Posterior cingulate gyrus (tissue), 11 donors: ENCODE measurements at regions not wholly inside any gene's neighbourhood (a gene's known extent, or its start where the extent isn't known, plus 50 kb on each side); places are given as distances from the start of the nearest gene placed in this dataset.
"Not testable (repeated sequence)": the region's sequence is repeated elsewhere in the genome, so short reads cannot be mapped to it uniquely, and the experiment has no call there.

Experiments
- DNase-seq, 10 donors: peaks; one replicate each; pipeline versions ENCODE4 v3.0.0 to v3.0.0-alpha.2; 2020 to 2021; ENCODE audit warnings: mixed read lengths in 3 of 10
- intact Hi-C: fragments of 100-400 bp; cut with DNase I; formaldehyde crosslinking; loops from one replicate; pipeline ENCODE4 v1.15.1; 2023

DNA sequence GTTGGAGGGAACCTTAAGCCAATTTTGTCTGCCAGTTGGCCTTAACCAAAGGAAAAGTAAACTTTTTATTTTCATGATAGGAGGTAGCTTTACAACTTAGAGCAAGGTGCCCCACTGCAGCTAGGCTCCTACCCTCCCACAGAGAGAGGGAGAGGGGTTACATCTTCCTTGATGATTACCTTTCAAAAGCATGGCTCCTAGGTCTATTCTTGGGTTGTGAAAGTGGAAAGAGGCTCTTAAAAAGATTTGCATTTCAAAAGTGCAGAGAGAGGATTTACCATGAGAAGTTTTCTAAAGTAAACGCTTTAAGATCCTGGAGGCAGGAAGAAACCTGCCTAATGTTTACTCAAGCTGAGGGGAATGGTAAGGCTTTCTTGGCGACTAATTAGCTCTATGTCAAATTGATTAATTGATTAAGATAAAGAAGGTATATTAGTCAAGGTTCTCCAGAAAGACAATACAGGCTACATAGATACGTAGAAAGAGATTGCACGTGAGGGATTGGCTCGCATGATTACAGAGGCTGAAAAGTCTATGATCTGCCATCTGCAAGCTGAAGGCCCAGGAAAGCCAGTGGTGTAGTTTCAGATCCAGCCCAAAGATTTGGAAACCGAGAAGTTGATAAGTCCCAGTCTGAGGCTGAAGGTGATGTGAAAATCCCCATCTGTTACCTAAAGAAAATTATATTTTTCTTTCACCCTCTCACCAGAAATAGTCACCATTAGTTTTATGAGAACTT is 333.8 kb upstream of the CTNND2 start:
- intact Hi-C loops: no loop called here
- no peak for DNase-seq

DNA sequence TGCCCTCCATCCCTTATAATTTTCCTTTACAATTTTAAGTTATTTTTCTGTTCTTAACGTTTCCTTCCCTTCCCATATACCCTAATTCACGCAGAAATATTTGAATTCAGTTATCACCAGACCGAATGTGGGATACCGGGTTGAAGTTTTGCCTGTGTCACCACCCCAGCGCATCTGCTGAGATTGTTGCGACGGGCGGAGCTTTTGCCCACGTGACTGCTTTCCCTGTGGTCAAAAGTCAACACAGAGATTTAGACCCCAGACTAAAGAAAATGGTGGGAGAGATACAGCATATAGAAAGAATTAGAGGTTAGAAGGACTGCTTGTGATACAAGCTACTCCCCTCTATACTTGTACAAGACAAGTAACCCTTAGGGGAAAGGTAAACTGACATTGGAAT is 326.4 kb upstream of the CTNND2 start:
- intact Hi-C loops: no loop called here
- peak in 2 of 10 donors; percentile 31 to 57 for DNase-seq

DNA sequence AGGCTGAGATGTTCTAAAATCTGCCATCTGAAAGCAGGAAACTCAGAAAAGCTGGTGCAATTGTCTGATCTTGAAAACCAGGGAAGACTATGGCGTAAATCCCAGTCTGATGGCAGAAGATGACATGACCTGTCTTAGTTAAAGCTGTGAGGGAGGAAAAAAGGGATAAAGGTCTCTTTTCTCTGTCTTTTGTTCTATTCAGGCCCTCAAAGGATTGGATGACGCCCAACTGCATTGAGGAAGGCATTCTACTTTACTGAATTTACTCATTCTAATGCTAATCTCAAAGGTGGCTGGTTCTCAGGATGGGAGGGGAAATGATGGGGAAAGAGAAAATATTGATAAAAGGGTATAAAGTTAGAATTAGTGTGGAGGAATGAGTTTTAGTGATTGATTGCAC is 312.8 kb upstream of the CTNND2 start:
- no peak for DNase-seq
- intact Hi-C loops: no loop called here

DNA sequence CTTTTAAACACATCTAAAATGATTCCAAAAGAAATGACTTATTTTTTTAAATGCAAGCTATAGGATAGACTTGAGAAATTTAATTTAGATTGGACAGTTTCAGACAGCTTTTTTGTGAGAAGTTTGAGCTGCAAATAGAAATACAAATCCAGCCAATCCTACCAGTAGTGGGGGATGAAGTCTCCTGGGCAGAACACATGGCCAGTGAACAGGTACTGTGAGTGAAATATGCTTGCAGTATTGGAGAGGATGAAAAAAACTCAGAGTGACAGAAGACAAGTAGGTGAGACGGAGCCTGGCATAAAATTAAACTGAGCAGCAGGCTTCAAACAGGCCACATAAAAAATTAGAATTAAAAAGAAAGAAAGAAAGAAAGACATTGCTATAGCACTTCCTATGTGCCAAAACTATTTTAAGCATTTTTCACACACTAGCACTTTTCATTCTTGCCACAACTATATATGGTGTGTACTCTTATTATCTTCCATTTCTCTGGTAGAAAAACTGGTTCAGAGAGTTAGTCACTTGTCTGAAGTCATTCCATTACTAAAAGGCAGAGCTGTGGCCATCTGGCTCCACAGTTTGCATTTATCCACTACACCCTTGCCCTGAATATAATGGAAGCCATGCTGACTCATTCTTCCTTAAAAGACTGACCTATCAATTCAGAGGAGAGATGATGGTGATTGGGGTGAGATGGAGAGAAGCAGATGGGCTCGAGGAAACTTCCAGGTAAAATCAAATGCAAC is 310.2 kb upstream of the CTNND2 start:
- intact Hi-C loops: no loop called here
- DNase-seq: peak in 3 of 10 donors; percentile 4 to 59 (median 23)

DNA sequence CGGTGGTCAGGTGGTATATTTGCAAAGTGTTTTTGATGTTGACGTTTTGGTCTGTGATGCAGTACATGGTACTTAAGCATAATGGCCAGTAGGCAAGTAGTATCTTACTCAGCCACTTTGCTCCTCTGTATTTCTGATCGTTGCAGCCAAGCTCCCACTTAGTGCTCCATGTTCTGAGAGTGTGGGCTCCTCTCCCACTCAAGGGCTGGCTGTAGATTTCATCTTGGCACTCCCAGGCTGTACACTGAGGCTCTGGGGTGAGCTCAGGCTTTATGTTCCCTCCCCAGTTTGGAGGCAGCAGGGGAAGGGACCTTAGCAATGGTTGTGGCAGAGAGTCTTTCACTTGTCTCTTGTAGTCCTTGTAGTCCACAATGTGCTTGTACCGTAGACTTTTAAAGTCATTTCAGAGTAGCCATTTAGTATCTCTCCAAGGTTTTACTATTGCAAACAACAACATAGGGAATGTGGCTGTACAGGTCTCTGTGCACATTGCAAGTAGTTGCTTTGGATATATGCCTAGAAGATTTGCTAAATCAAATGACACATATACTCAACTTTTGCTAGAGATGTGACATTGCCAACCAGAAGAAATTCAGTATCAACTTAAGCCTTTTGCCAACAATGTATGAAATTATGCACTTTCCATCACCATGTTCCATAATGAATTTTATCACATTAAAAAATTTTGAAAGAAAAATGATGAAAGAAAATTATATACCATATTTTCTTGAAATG is 304.3 kb upstream of the CTNND2 start:
- no peak for DNase-seq
- intact Hi-C loops: no loop called here

DNA sequence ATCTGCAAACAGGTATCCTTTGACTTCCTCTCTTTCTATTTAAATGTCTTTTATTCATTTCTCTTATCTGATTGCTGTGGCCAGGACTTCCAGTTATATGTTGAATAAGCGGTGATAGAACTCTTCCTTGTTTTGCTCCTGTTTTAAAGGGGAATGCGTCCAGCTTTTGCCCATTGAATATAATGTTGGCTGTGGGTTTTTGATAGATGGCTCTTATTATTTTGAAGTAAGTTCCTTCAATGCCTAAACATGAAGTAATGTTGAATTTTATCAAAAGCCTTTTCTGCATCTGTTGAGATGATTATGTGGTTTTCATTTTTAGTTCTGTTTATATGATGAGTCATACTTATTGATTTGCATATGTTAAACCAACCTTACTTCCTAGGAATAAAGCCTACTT is 300.5 kb upstream of the CTNND2 start:
- intact Hi-C loops: no loop called here
- no peak for DNase-seq

DNA sequence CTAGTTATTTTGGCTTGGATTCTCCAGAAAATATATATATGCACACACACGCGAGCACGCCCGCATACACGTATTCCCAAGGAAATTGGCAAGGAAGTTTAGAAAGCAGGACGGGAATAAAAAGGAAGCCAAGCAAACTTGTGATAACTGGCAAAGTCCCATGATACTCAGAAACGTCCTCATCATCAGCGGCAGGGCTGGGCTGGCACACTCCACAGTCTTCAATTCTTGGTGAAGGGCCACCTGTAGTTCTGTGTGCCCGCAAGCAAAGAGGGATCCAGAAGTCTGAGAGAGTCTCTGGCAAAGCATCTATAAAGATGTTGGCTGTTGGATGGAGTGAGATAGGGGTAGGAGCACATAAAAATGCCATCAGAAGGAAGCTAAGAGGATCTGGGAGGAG is 289.3 kb upstream of the CTNND2 start:
- intact Hi-C loops: no loop called here
- no peak for DNase-seq

DNA sequence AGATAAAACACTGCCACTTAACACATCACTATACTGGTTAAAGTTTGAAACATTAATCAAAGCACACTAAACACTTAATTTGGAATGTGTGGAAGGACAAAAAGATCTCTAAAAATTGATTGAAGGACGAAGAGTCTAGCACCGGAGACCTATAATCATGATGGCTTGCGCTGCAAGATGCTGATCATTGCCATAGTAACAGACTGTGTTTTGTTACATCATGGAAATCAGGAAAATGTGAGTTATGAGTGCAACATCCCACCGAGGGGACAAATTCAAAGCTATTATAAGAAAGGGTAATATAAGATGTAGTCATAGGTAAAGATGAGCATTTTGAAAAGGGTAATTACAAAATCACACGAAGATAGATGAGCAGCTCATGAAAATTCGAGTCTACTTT is 278.8 kb upstream of the CTNND2 start:
- intact Hi-C loops: no loop called here
- no peak for DNase-seq

DNA sequence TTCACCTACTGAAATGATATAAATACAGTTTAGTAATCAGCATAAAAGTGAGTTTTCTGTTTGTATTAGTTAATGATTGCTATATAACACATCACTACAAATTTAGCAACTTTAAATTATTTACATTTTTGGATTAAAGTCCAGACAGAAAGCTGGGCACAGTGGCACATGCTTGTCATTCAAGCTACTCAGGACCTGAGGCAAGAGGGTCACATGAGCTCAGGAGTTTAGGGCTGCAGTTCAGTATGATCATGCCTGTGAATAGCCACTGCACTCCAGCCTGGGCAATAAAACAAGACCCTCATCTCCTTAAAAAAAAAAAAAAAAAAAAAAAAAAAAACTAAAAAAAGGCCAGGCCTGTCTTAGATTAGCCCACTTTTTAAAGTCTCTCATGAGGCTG is 273.6 kb upstream of the CTNND2 start:
- no peak for DNase-seq
- intact Hi-C loops: no loop called here

DNA sequence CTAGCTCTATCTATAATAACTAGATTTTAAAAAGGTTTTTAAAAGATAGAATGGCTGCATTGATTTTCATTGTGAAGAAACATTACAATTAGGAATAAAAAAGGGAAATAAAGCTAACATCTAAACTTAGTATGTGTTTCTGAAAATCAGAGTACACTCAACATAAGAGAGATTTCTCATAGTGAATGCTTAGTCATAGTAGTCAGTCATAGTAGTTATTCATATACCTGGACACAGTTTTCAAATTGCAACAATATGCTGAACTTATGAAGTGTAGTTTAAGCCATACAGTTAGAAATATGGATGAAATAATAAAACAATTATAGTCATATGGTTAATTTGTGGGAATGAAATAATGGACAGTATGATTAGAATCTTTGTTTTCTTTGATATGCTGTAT is 273.0 kb upstream of the CTNND2 start:
- intact Hi-C loops: no loop called here
- DNase-seq: no peak

DNA sequence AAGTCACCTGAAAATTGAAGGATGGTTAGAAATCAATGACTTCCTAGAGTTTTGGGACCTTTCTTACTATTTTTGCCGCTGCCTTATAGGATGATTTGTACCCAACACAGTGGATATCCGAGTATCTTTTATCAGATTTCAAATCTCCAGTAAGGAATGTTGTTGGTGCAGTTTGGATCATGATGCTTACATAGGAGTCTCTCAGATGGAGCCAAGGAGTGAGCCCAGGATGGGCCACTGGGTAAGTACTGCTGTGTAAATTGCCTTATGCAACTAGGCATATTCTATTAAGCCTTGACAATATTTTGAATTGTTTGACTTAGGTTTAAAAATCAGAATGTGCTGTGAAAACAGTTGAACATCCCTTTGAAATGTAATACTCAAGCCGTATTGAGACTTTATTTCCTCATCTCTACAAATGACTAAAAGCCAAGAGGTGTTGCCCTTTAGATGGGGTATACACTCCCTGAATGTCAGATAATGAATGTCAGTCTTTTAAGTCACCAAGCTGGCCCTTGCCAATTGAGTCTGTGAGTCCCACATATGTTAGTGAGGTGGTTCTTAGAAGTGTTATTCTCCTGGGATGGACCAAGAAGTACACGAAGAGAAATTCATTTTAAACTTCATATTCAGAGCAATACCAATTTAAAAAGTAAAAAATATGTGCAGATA is 271.8 kb upstream of the CTNND2 start:
- intact Hi-C loops: no loop called here
- no peak for DNase-seq

DNA sequence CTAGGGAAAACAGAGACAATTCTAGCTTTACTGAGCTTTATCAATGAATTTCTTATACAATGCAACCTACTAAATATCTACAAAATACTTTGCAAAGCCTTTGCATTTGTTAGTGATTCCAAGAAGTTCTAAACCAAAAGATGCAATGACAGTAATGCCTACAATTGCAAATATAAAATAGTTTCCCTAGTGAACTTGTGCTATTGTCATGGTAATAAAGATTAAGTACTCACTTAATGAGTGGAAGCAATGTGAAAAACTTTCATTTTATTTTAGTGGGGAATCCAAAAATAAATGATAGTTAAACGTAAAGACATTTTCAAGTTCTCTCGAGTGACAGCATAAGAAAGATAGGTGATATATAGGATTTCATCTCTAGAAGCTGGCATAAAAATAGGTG is 270.5 kb upstream of the CTNND2 start:
- intact Hi-C loops: no loop called here
- no peak for DNase-seq

DNA sequence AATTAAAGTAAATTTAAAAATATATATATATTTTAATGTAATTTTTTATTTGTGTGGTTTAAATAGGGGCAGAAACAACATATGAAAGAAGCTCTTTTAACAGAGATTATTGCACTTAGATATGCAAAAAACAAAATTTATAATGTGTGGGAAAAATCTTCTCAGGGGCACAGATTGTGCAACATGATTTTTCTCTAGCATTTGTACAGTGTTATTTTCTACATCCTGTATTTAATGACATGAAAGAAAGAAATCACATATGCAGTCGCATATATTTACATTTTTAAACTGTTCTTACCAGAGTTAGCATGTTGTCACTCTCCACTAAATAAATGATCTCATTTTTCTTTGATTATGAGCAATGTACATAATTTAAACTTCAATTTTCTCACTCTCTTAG is 265.3 kb upstream of the CTNND2 start:
- DNase-seq: no peak

DNA sequence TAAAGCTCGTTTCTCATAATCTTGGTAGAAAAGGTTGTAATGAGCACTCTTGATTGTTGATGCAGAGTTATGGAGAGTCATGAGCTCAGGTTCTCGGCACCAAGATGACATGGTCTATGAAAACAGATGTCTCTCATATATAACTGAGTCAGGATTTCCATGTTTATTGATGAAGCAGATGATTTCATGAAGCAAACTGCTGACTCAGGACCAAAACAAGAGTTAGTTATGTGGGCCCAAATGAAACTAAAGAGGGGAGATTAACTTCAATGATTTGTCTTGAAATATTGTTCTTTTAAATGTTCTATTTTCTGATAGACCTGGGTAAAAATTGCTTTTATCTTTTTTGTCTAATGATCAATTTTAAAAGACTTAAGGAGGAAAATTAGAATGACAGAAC is 258.6 kb upstream of the CTNND2 start:
- no peak for DNase-seq
- intact Hi-C loops: no loop called here

More for the DNA sequence above, 265.3 kb upstream of the CTNND2 start:
- intact Hi-C loops: no loop called here

DNA sequence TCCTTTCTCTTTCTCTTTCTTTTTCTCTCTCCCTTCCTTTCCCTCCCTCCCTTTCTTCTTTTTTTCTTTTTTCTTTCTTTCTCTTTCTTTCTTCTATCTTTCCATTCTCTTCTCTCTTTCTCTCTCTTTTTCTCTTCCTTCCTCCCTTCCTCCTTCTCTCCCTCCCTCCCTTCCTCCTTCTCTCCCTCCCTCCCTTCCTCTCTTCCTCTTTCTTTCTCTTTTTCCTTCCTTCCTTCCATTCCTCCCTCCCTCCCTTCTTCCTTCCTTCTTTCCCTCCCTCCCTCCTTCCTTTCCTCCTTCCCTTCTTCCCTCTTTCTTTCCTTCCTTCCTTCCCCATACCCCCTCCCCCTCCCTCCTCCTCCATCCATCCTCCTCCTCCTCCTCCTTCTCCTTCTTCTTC is 243.3 kb upstream of the CTNND2 start:
- DNase-seq: no peak
- intact Hi-C loops: no loop called here

DNA sequence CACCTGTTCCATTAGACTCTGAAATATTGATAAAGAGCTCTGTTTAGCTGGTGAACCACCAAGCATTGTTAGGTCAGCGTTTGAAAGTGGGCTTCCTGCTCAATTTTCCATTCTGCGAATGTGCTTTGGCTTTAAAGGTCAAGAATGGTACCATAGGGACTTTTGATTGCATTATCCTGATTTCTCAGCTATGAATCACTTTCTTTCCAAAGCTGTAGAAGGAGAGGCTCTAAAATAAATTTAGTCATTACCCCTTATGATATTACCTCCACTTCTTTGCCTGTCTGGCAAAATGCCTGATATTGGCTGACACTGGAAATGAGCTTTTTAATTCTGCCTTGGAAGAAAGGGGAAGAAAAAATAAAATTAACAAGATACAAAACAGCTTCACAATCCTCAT is 237.2 kb upstream of the CTNND2 start:
- no peak for DNase-seq
- intact Hi-C loops: no loop called here

DNA sequence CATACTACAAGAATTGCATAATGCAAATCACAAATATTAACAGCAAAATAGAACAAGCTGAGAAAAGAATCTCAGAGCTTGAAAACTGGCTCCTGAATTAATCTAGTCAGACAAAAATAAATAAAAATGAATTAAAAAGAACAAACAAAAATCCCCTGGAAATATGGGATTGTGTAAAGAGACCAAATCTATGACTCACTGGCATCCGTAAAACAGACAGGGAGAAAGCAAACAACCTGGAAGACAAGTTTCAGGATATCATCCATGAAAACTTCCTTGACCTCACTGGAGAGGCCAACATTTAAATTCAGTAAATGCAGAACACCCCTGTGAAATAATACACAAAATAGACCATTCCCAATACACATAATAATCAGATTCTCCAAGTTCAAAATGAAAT is 229.3 kb upstream of the CTNND2 start:
- intact Hi-C loops: no loop called here
- DNase-seq: no peak

DNA sequence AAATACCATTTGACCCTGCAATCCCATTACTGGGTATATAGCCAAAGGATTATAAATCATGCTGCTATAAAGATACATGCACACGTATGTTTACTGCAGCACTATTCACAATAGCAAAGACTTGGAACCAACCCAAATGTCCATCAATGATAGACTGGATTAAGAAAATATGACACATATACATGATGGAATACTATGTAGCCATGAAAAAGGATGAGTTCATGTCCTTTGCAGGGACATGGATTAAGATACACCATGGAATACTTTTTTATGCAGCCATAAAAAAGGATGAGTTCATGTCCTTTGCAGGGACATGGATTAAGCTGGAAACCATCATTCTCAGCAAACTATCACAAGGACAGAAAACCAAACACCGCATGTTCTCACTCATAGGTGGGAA is 226.8 kb upstream of the CTNND2 start:
- DNase-seq, intact Hi-C loops: not testable (repeated sequence)

DNA sequence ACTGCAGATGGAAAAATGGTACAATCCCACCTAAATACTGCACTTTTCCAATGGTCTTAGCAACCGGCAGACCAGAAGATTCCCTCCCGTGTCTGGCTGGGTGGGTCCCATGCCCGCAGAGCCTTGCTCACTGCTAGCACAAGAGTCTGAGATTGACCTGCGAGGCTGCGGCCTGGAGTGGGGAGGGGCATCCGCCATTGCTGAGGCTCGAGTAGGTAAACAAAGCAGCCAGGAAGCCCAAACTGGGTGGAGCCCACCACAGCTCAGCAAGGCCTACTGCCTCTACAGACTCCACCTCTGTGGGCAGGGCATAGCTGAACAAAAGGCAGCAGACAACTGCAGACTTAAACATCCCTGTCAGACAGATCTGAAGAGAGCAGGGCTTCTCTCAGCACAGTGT is 221.6 kb upstream of the CTNND2 start:
- intact Hi-C loops: no loop called here

DNA sequence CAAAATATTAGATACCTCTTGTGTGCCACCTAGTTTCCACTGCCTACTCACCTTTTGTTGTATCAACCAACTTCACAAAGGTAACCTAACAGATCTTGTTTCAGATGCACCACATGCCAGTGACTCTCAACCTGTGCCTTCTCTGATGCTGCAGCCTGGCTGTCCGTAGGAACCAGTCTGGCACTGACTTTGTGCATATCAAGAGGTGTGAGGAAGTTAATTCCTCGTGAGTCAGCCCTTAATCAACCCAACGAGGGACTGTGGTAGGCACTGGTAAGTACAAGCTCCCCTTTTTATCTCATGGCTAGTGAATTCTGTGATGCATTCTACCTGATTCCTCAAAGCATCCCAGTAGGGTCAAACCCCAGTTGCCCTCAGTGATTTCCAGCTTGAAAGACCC is 215.4 kb upstream of the CTNND2 start:
- no peak for DNase-seq
- intact Hi-C loops: no loop called here

More for the DNA sequence above, 221.6 kb upstream of the CTNND2 start:
- DNase-seq: peak in 2 of 10 donors; percentile 65 to 76

DNA sequence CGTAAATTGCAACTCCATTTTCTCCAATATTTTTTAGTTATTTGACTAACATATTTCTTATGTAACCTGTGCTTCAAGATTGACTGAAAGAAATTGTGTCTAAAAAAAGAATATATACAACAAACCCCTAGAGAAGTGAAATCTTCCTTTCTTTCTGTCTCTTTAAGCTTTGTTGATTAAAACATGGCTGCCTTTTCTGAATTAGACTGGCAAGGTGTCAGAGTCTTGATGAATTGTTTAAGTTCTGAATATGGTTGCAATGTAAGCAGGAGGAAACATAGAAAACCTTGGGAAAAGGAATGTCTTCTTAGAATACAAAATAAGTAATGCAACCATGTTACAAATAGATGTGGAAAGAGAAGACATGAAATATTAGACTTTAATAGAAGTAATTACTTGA is 209.8 kb upstream of the CTNND2 start:
- DNase-seq: no peak
- intact Hi-C loops: no loop called here
